ENCODE measurements at regions not wholly inside any gene's neighbourhood (a gene's known extent, or its start where the extent isn't known, plus 50 kb on each side); places are given as distances from the start of the nearest gene placed in this dataset.

GRCh38 chr5:174205939-174206338, 160.4 kb downstream of the NSG2 start:
- Histone ChIP-seq H3K27ac (no peak overlapping the region), H3K4me1 (no peaks in the 10 kb centered on the region), H3K27me3 (no peaks in the 10 kb centered on the region), H3K4me3 (no peak overlapping the region), H3K9me3 (no peaks in the 10 kb centered on the region), H3K36me3 (no peaks in the 10 kb centered on the region)
- intact Hi-C loops (cut with DNase I), result no loop called here
- no peak for DNase-seq (ENCODE audit: extremely low spot score in 2 of 2)
- TF ChIP-seq POLR2AphosphoS5 (IDR thresholded peaks at IDR 0.05; ENCODE audit: insufficient read depth in 1 of 2, low read depth in 1 of 2), result no peak
- TF ChIP-seq CTCF (IDR thresholded peaks at IDR 0.05), result no peak
- no peak for TF ChIP-seq POLR2A (IDR thresholded peaks at IDR 0.05)

- Histone ChIP-seq H3K4me1 (no peaks in the 10 kb centered on the region), H3K27ac (no peak overlapping the region), H3K4me3 (no peak overlapping the region), H3K27me3 (no peaks in the 10 kb centered on the region), H3K9me3 (no peaks in the 10 kb centered on the region), H3K36me3 (no peaks in the 10 kb centered on the region)
- no peak for DNase-seq (ENCODE audit: extremely low spot score in 2 of 2)
- TF ChIP-seq CTCF (IDR thresholded peaks at IDR 0.05) (no peak), POLR2AphosphoS5 (IDR thresholded peaks at IDR 0.05; ENCODE audit: insufficient read depth in 1 of 2, low read depth in 1 of 2) (no peak), POLR2A (IDR thresholded peaks at IDR 0.05) (no peak)
- intact Hi-C loops (cut with DNase I), result no loop called here
Measured at GRCh38 chr5:174210596-174211276, 165.2 kb downstream of the NSG2 start.

- TF ChIP-seq POLR2AphosphoS5 (IDR thresholded peaks at IDR 0.05; ENCODE audit: insufficient read depth in 1 of 2, low read depth in 1 of 2) (no peak), CTCF (IDR thresholded peaks at IDR 0.05) (no peak)
- Histone ChIP-seq H3K27me3 (no peaks in the 10 kb centered on the region), H3K36me3 (no peaks in the 10 kb centered on the region), H3K9me3 (no peaks in the 10 kb centered on the region), H3K4me1 (no peaks in the 10 kb centered on the region), H3K4me3 (no peak overlapping the region), H3K27ac (no peak overlapping the region)
- no peak for DNase-seq (ENCODE audit: extremely low spot score in 2 of 2)
- intact Hi-C loops (cut with DNase I), result no loop called here
Measured at GRCh38 chr5:174211277-174211626, 165.7 kb downstream of the NSG2 start.

GRCh38 chr5:174217527-174217926, 172.0 kb downstream of the NSG2 start:
- Histone ChIP-seq H3K9me3 (no peaks in the 10 kb centered on the region), H3K4me3 (no peak overlapping the region), H3K27me3 (no peaks in the 10 kb centered on the region), H3K4me1 (no peaks in the 10 kb centered on the region), H3K27ac (no peak overlapping the region), H3K36me3 (no peaks in the 10 kb centered on the region)
- TF ChIP-seq CTCF (IDR thresholded peaks at IDR 0.05) (no peak), POLR2A (IDR thresholded peaks at IDR 0.05) (no peak), POLR2AphosphoS5 (IDR thresholded peaks at IDR 0.05; ENCODE audit: insufficient read depth in 1 of 2, low read depth in 1 of 2) (no peak)
- intact Hi-C loops (cut with DNase I), result no loop called here
- no peak for DNase-seq (ENCODE audit: extremely low spot score in 2 of 2)

- Histone ChIP-seq H3K36me3 (no peaks in the 10 kb centered on the region), H3K9me3 (no peaks in the 10 kb centered on the region), H3K27ac (no peak overlapping the region), H3K27me3 (no peaks in the 10 kb centered on the region), H3K4me3 (no peak overlapping the region), H3K4me1 (no peaks in the 10 kb centered on the region)
- TF ChIP-seq CTCF (IDR thresholded peaks at IDR 0.05) (no peak), POLR2A (IDR thresholded peaks at IDR 0.05) (no peak), POLR2AphosphoS5 (IDR thresholded peaks at IDR 0.05; ENCODE audit: insufficient read depth in 1 of 2, low read depth in 1 of 2) (no peak)
- intact Hi-C loops (cut with DNase I), result no loop called here
- DNase-seq (ENCODE audit: extremely low spot score in 2 of 2), result no peak
Measured at GRCh38 chr5:174218162-174218561, 172.7 kb downstream of the NSG2 start.
